GM18867 (cell line): ENCODE measurements at regions not wholly inside any gene's neighbourhood (a gene's known extent, or its start where the extent isn't known, plus 50 kb on each side); places are given as distances from the start of the nearest gene placed in this dataset.
A peak's percentile ranks its signal among the peaks of the same experiment; 100 is the strongest.
"Not testable (repeated sequence)": the region's sequence is repeated elsewhere in the genome, so short reads cannot be mapped to it uniquely, and the experiment has no call there.

Experiments used
- ATAC-seq: cut with Tn5 transposase; IDR thresholded peaks from one replicate; pipeline ENCODE4 v1.9.1; 2021; ENCODE audit warnings: mild to moderate bottlenecking, moderate library complexity; ENCODE audit not compliant: unreplicated experiment

DNA sequence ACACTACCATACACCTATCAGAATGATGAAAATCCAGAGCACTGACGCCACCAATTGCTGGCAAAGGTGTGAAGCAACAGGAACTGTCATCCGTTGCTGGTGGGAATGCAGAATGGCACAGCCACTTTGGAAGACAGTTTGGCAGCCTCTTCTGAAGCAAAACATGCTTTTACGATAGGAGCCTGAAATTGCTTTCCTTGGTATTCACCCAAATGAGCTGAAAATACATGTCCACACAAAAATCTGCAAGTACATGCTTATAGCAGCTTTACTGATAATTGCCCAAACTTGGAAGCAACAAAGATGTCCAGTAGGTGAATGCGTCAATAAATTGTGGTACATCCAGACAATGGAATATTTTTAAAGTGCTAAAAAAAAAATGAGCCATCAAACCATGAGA is 322.8 kb upstream of the FAT1 start:
- no peak for ATAC-seq

DNA sequence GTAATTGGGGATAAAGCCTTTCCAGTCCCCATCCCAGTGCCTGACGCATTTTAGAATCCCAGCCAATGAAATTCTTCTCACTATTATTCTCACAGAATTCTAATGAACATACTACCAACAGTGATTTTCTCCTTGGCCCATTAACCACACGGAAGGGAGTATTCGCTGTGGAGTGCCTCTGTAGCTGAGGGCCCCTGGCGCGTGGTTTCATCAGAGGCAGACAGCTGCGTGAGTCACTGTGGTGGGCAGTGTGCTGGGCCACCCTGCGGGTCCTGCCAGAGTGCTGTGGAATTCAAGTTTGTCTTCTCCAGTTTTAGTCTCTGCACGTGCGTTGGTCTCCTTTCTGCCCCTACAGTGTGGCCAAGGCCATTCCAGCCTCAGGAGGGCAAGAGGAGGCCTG is 335.4 kb upstream of the FAT1 start:
- no peak for ATAC-seq

DNA sequence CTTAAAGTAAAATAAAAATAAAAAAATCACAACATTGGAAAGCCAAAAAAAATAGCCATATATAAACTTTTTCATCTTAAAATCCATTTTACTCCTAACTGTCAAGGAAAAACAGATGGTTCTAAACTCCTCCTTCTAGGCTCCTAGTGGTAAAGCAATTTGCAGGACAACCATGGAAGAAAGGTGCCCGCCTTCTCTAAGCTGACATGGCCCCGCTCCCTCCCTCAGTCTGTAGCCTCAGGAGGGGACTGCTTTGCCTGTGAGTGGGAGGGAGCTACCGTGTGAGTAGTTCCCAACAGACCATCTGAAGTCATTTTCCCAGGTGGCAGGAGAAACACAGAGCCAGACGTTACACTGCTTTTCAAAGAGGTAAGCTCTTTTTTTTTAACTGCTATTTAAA is 336.2 kb upstream of the FAT1 start:
- no peak for ATAC-seq

DNA sequence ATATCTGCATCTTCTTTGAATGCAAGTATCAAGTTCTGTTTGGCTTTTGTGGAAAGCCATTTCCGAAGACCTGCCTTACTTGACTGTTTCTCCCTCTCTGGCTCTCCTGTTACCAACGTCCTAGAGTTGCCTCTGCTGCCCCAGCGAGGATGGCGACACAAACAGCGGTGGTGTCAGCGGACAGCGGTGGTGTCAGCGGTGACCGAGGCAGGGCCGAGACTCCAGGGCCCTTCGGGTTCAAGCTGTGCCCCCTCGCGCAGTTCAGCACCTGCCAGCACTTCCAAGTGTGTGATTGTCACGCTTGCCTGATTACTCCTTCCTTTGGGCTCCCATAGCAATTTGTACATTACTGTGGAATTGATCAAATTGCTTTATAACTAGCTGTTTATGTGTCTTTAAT is 336.9 kb upstream of the FAT1 start:
- ATAC-seq: no peak

DNA sequence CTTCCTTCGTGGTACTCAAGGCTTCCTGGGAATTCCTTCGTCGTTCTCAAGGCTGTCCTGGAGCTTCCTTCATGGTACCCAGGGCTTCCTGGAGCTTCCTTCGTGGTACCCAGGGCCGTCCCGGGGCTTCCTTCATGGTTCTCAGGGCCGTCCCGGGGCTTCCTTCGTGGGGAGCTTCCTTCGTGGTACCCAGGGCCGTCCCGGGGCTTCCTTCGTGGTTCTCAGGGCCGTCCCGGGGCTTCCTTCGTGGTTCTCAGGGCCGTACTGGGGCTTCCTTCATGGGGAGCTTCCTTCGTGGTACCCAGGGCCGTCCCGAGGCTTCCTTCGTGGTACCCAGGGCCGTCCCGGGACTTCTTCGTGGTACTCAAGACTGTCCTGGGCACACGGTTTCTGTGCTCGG is 339.6 kb upstream of the FAT1 start:
- no peak for ATAC-seq

DNA sequence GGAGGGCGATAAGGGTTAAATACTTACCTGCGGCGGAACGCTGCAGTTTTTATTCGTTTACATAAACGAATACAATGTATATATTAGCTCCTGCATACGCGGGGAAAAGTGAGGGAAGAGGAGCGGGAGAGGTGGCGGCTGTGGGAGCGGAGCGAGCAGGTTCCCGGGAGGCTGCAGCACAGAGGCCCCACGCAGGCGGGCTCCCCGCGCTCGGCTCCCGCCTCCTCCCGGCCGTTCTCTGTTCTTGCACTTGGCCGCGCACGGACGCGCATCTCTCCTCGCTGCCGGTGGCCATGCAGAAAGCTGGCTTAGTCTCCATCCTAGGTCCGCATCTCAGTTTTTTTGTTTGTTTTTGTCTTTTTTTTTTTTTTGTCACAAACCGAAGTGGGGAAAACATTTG is 340.4 kb upstream of the FAT1 start:
- ATAC-seq: no peak

DNA sequence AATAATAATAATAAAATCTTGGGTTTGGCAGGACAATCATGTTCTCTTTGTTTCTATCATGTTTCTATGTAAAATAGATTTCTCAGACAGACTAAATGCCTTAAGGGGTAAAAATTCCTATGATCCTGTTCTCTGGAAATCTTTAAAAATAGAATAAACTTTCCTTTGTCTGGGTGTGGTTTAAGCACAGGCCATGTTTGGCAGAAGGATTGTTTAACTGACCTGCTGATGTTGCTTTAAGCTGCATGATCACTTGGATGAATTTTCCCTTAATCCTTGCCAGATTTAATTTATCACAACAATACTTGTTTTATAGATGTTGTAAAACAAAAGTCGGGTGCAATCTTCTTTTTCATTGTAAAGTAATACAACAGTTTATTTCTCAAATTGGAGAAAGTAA is 341.7 kb upstream of the FAT1 start:
- ATAC-seq: no peak

DNA sequence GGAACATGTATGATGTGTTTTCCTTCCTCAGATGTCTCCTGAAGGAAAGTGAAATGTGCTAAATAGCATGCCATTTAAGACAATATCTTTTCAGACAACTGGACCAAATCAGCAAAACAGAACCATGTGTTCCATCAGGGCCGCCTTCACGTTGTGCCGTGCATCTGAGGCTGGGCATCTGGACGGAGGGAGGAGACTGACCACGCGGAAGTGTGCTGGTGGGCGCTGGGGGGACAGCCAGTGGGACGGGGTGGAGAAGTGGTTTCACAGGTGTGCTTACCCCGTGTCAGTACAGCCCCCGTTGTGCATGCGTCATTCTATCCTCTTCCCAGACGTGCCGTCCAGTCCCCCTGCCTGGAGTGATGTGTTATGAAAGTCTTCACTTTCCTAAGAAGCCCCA is 342.1 kb upstream of the FAT1 start:
- no peak for ATAC-seq

DNA sequence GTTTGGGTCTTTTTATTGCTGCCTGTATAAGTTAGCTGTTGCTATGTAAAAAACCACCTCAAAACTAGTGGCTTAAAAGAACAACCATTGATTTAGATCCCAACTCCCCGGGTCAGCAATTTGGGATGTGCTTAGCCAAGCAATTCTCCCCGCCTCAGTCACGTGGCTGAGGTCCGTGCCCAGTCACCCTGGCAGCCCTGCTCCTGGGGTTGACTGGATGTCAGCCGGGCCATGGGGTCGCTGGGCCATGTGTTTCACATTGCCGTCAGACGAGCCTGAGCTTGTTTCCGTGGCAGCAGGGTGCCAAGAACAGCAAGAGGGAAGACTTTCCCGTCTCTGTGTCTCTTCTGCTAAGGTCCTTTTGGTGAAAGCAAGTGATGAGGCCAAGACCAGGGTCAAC is 345.7 kb upstream of the FAT1 start:
- no peak for ATAC-seq

DNA sequence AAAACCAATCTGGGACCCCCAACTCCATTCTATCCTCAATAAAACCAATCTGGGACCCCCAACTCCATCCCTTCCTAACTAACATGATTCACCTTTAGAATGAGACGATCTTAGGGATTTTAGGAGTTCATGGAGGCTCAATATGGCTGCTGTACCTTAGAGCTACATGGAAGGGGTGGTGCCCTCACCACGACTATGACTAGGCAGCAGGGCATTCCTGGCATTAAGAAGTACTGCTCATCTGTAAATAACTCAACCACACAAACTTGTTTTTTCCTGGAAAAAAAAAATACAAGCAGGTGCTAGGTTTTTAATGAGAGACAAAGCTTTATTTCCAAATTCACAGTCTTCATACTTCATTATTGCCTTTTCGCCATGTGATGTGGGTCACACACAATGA is 346.5 kb upstream of the FAT1 start:
- ATAC-seq: no peak

DNA sequence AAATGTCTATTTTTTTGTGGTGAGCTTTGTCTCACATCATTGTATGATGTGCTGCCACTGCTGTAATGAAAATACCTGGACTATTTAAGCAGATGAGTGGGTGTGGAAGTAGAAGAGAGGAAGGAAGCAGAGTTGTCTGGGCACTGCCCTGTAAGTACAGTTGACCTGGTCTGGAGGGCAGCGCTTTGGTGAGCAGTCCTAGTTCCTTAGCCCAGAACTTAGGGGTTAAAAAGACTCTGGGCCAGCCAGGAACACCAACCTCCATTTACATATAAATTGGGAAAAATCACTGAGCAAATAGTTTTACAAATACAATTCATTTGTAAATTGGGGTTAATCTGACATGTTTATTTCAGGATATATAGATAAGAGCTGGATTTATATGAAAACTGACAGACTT is 347.1 kb upstream of the FAT1 start:
- ATAC-seq: no peak

DNA sequence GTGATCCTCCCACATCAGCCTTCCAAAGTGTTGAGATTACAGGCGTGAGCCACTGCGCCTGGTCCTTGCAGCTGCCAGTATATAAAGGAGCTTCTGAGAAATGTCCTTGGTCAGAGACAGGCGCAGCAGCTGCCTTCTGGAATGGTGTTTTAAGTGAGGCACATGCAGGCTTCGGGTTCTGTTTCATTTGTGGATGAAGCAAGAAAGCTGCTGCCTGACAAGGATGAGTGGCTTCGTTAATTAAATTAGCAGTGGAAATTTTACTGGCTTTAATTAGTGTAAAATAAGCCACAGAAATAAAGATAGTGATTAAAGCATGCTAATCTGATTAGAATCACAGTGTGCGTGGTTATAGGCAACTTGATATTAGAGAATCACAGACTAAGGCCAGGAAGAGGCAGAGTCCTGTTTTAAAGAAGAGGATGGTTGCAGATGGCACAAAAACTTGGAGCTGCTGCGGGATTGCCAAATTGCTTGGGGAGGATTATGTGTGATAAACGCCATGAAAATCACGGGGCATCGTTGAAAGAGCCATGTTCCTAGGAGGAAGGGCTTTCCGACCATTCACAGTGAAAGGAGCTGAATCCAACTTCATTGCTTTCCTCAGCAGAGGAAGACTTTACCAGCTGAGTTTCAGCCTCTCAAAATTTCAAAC is 348.4 kb upstream of the FAT1 start:
- ATAC-seq: no peak

DNA sequence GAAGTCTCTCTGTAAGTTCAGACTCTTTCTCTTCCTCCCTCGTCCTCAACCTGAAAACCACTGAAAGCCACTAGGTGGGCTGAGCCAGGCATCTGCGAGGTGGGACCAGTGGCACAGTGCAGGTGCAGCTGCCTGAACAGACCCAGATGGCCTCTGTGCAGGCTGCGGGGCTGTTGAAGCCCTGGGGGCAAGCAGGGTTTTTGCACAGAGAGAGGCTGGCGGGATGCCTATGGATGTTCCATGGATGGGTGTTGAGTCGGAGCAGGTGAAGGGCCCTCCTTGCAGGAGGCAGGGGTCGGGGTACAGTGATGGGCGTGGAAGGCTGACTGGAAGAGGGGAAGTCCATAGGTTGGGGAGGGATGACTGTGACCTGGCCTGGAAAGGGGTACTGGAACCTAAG is 350.2 kb upstream of the FAT1 start:
- ATAC-seq: no peak

DNA sequence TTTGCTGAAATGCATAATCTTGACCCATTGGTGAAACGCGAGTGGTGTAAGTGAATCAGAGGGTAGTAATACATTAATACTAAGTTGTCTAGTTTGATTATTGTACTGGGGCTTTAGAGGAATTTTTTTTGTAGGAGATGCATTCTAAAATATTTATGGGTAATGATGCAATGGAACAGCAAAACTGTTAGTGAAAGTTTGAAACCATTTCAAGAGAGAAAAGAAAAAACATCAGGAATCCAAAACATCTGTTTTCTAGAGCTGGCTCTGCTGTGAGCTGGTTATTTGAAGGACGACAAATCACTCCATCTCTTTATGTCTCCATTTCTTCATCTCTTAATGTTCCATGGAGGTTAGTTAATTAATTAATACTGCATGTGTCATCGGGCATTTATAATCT is 351.9 kb upstream of the FAT1 start:
- no peak for ATAC-seq

DNA sequence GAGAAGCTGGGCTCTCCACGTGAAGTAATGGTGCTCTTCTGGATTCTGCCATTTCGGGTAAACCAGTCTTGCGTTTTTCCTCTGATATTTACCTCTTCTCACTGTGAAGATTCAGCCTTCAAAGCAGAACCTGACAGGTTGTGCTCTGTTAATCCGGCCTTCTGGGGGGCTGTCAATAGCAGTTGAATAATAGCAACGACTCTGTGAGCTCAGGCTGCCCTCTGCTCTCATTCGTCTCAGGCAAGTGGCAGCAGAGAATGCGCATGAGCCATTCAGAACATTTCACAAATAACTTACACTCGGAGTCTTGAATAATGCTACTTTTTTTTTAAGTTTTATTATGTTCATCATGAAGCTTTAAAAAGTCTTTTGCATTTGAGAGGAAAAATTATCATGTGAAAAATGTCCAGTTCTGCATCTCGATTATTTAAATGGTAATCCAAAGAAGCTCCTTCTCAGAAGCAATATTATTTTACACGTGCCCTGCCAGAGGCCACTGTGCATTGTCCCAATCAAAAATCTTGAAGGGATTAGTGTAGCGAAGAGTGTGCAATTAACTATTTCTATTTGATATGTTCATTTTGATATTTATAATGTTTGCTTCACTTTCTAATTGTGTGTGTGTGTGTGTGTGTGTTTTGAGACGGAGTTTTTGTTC is 354.2 kb upstream of the FAT1 start:
- ATAC-seq: no peak

DNA sequence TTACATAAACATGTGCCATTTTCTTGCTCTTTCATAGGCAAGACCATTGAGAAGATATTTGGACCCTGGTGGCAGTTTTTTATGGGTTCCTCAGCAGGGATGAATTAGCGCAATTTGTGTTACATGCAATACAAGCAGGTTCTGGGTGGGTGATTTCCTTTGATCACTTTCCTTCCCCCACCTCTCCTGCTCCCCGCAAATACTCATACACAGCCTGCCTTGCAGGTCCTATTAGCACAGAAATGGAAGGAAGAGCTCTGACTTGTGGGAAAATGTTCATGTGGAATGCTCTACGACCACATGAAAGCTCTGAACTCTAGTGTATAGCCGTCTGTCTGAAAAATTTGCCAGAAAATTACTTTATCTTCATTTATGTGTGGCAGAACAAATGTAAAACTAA is 361.0 kb upstream of the FAT1 start:
- no peak for ATAC-seq

DNA sequence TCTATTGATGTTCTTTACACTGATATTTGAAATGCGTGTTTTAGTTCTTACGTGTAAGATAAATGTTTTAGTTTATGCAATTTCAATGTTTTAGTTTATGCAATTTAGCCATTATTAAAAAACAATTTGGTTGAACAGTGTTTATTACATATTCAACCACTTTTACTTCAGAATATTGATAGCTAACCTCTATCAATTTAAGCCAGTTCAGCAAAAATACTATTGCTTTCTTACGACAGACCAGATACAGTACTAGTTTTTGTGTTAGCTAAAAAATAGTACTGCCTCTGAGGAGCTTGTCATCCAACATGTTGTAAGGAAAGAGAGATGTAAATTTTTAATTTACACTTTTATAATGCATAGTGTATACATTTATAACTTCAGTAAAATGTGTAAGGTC is 361.7 kb upstream of the FAT1 start:
- ATAC-seq: no peak

DNA sequence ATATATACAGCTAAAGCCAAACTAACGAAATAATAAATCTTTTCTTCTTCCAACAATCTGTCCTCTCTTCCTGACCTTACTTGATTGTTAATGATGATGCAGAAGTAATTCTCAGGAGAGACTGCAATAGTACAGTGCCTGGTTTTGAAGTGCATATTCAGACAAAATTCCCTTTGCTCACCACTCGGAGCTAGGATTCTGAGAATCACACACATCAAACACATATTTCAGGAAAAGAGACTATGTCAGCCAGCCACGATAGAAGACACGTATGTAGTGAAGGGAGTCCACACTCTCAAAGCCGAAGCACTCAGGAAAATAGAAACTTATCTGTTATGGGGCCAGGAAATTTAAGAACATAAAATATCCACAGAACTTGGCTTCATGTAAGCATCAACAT is 362.5 kb upstream of the FAT1 start:
- no peak for ATAC-seq

DNA sequence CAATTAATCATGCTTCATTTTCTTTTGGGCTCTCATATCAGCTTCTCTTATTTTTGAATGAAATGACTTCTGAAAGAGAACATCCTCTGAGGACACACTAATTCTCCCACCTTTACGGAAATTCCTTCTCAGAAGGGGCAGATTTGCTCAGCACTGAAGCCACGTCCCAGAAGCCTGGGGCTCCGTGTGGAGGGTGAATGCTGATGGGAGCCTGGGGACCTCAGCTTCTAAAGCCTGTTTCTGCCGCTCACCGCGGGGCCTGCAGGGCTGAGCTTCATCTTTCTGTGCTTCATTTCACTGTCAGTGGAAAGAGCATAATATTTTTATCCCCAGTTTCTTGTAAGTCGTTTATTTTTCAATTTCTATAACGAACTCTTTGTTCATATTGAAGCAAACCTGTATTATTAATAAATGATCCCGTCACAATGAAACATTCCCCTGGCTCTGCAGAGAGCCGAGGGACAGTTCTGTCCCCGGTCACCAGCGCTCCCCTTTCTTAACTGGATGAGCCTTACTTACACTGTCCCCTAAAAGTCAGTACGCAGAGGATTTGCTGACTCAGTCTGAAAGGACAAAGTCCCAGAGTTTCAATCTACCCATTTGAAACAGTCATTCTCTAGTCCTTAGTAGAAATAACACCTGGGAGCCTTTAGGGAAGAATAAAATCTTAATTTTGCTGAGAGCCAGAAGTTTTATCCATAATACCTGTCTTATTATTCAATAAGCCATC is 364.6 kb upstream of the FAT1 start:
- peak; percentile 52 for ATAC-seq

DNA sequence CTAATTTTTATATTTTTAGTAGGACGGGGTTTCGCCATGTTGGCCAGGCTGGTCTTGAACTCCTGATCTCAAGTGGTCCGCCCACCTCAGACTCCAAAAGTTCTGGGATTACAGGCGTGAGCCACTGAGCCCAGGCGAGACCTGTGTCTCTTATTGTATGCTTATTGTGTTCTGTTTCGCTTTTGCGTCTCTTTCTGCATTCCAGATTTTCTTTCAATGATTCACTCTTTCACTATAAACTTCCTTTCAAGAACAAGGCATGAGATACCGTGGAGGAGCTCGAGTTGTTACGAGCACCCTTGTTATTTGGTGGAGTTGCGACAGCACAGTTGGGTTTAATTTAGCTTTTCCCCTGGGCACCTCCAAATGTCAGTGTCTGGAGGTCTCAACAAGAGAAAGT is 366.7 kb upstream of the FAT1 start:
- ATAC-seq: no peak

DNA sequence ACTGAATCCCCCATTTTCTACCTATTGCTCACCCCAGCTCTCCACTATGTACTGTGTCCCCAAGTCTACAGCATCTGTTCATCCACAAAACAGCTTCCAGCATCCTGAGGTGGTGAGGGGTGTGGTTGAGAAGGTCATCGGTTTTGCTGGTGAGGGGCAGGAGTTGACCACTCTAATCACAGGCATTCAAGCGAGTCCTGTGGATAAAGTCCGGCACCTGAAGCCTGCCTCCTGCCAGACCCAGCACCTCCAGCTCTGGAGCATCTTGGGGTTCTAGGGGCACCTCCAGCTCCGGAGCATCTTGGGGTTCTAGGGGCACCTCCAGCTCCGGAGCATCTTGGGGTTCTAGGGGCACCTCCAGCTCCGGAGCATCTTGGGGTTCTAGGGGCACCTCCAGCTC is 367.2 kb upstream of the FAT1 start:
- not testable (repeated sequence) for ATAC-seq

DNA sequence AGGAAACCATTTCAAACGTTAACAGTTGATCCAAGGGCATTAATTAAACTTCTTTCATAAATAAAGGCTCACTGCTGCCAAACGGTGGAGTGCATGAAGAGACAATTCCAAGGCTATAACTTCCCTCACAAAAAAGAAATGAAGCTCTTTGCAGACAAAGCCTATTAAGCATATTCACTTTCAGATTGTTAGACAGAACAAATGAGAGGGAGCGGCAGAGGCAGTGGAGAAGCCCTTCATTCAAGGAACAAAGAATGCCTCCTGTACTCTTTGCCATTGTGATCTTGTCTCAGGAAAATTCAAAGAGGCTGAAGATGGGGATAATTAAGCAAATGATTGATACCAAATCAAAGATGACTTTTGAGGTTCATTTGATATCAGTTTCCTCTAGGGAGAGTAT is 370.5 kb upstream of the FAT1 start:
- no peak for ATAC-seq
